ENCODE measurements at regions not wholly inside any gene's neighbourhood (a gene's known extent, or its start where the extent isn't known, plus 50 kb on each side); places are given as distances from the start of the nearest gene placed in this dataset.

- TF ChIP-seq CTCF (IDR thresholded peaks at IDR 0.05) (no peak), POLR2A (IDR thresholded peaks at IDR 0.05) (no peak), POLR2AphosphoS5 (IDR thresholded peaks at IDR 0.05) (no peak)
These were observed 1647.4 kb upstream of the PRR20A start for GRCh38 chr13:55493297-55493696.

Measured in stomach (tissue), 4 donors.